Uterus (tissue), 2 donors: ENCODE measurements at regions not wholly inside any gene's neighbourhood (a gene's known extent, or its start where the extent isn't known, plus 50 kb on each side); places are given as distances from the start of the nearest gene placed in this dataset.

Experiments
- CTCF ChIP-seq, 4 experiments: fragments of 200-600 bp in 2 of 4; fragments of 450-650 bp in 2 of 4; sonication (generic) in 2 of 4; IDR thresholded peaks; one replicate each; pipeline ENCODE4 v1.5.1; 2016 to 2019; ENCODE audit warnings: antibody characterized with exemption in 4 of 4, mild to moderate bottlenecking in 2 of 4, moderate library complexity in 1 of 4
- POLR2A ChIP-seq, 2 donors: fragments of 450-650 bp; IDR thresholded peaks; one replicate each; pipeline ENCODE4 v1.6.1; 2016; ENCODE audit warnings: antibody characterized with exemption in 2 of 2, mild to moderate bottlenecking in 1 of 2, moderate library complexity in 1 of 2

DNA sequence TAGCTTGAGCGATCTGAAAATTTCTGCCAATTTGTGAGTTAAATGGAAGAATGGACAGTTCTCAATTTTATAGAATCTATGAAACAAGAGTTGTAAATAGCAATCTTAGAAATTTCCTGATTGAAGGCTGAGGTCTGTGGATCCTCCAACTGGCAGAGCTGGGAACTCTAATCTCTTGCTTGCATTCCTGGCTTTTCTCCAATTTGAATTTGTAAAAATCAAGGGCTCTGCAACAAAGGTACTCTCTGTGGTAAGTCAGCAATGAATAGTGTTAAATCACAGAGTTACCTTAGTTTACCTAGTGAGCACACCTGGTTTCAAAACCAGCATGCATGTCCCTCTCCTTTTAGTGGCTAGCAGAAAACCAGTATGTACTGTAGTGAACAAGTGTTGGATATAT, 1070.5 kb downstream of the TDRD15 start:
- TF ChIP-seq POLR2A (IDR thresholded peaks at IDR 0.05) (no peak), CTCF (IDR thresholded peaks at IDR 0.05) (no peak)
